Esophagus muscularis mucosa (tissue), 4 donors: ENCODE measurements at regions not wholly inside any gene's neighbourhood (a gene's known extent, or its start where the extent isn't known, plus 50 kb on each side); places are given as distances from the start of the nearest gene placed in this dataset.

Experiments
- CTCF ChIP-seq, 3 experiments: fragments of 200-600 bp in 2 of 3; fragments of 450-650 bp in 1 of 3; sonication (generic) in 2 of 3; IDR thresholded peaks; one replicate each; pipeline ENCODE4 v1.5.1; 2017 to 2019; ENCODE audit warnings: antibody characterized with exemption in 3 of 3, mild to moderate bottlenecking in 2 of 3, moderate library complexity in 1 of 3
- EP300 ChIP-seq: sonication (generic); formaldehyde crosslinking; IDR thresholded peaks from one replicate; pipeline ENCODE4 v1.6.1; 2017; ENCODE audit warnings: antibody characterized with exemption
- POLR2A ChIP-seq: fragments of 450-650 bp; IDR thresholded peaks from one replicate; pipeline ENCODE4 v1.6.1; 2017; ENCODE audit warnings: antibody characterized with exemption, moderate library complexity, mild to moderate bottlenecking, low read depth

- TF ChIP-seq CTCF (IDR thresholded peaks at IDR 0.05) = no peak
- no peak for TF ChIP-seq POLR2A
- TF ChIP-seq EP300 = no peak
These were observed 1361.0 kb downstream of the DSC3 start for GRCh38 chr18:29681578-29681977.
